Heart right ventricle (tissue), 16 donors: ENCODE measurements at regions not wholly inside any gene's neighbourhood (a gene's known extent, or its start where the extent isn't known, plus 50 kb on each side); places are given as distances from the start of the nearest gene placed in this dataset.

Experiments used
- ATAC-seq, 8 donors: fragments of 200-7000 bp; cut with Tn5 transposase; one replicate each; pipeline ENCODE4 v1.9.1; 2020; ENCODE audit warnings: mild to moderate bottlenecking in 8 of 8, moderate library complexity in 8 of 8, moderate number of reproducible peaks in 1 of 8
- DNase-seq, 2 donors: peaks; one replicate each; pipeline ENCODE4 v3.0.0-alpha.2; 2020
- H3K27ac ChIP-seq, 10 donors: fragments of 200-600 bp; sonication (generic) in 2 of 10; one replicate each; pipeline versions ENCODE4 v1.5.0 to v1.8.0; 2020 to 2022; ENCODE audit warnings: mild to moderate bottlenecking in 3 of 10
- H3K27me3 ChIP-seq, 7 donors: fragments of 200-600 bp; one replicate each; pipeline ENCODE4 v1.8.0; 2021 to 2022; ENCODE audit warnings: mild to moderate bottlenecking in 2 of 7
- H3K36me3 ChIP-seq, 9 donors: fragments of 200-600 bp; sonication (generic) in 1 of 9; one replicate each; pipeline versions ENCODE4 v1.5.0 to v1.8.0; 2020 to 2022; ENCODE audit warnings: mild to moderate bottlenecking in 2 of 9
- H3K4me1 ChIP-seq, 9 donors: fragments of 200-600 bp; sonication (generic) in 1 of 9; one replicate each; pipeline versions ENCODE4 v1.5.0 to v1.8.0; 2020 to 2022; ENCODE audit warnings: mild to moderate bottlenecking in 4 of 9
- H3K4me3 ChIP-seq, 10 donors: fragments of 200-600 bp; sonication (generic) in 2 of 10; one replicate each; pipeline versions ENCODE4 v1.5.0 to v1.8.0; 2020 to 2022; ENCODE audit warnings: mild to moderate bottlenecking in 7 of 10, moderate library complexity in 2 of 10
- H3K9me3 ChIP-seq, 11 donors: fragments of 200-600 bp in 10 of 11; sonication (generic) in 2 of 11; one replicate each; pipeline versions ENCODE4 v1.5.0 to v1.8.0; 2013 to 2022; ENCODE audit warnings: mild to moderate bottlenecking in 2 of 11, control low read depth in 1 of 11, moderate library complexity in 1 of 11
- CTCF ChIP-seq, 9 donors: fragments of 200-600 bp; sonication (generic) in 2 of 9; IDR thresholded peaks; one replicate each; pipeline versions ENCODE4 v1.5.0 to v1.8.0; 2021 to 2022; ENCODE audit warnings: antibody characterized with exemption in 9 of 9, mild to moderate bottlenecking in 5 of 9, moderate library complexity in 1 of 9
- WGBS, 2 donors: extraction: QIAGEN DNeasy Blood & Tissue Kit; methylation state at CpG; one replicate each; pipeline ENCODE4 v1.1.7; 2013; ENCODE audit warnings: inconsistent platforms in 1 of 2; 5-methylcytosine and 5-hydroxymethylcytosine counted together
- intact Hi-C, 10 donors: fragments of 100-400 bp; cut with DNase I; formaldehyde crosslinking; loops; one replicate each; pipeline versions ENCODE4 v1.11.1 to v1.14.2; 2022
- donor health status: Arrhythmogenic right ventricular cardiomyopathy.
- donor health status: ischemic (EF 13 %, LVEDD 7.1; RV severe dilation, severe dysfunction).
- donor health status: healthy with polysubstance abuse.
- donor health status: DM: no; HTN: yes; CAD: no.
- donor health status: DM: no; HTN: no; CAD: no.
- donor health status: ischemic (EF 25% LVEDD 6.9; RV normal size, moderate dysfunction).
- donor health status: ischemic (EF 25% LVEDD 5.7; RV mildly dilated, moderate dysfunction).
- donor health status: healthy.
- donor health status: DM: yes; HTN: yes; CAD: no.
- donor health status: Ischemic cardiomyopathy.
- donor health status: ischemic (EF 35%, LVEDD 5.7; RV mildly dilated, moderate dysfunction).
- donor health status: nonischemic (EF 11% LVEDD 7.7; RV severe dilation, severe dysfunction).
- donor health status: DM: yes; HTN: yes; CAD: no.
- donor health status: PGD.
- donor health status: ischemic (EF 29% LVEDD 5.4; RV normal size, mild dysfunction).
- donor health status: nonischemic (EF 23%, LVEDD 6.1; RV moderate dilation, normal function).

- intact Hi-C loops: no loop called here
- no peak for TF ChIP-seq CTCF (IDR thresholded peaks at IDR 0.05)
- no peak for ATAC-seq
- no peak overlapping the region for H3K27ac ChIP-seq
- WGBS, 2 donors: 48 to 51% methylated on average over 3 of the region's 3 CpGs
- DNase-seq: no peak
- H3K9me3 ChIP-seq: peaks cover 0 to 10% (median 0%) of the 10 kb centered on the region in 11 donors
- H3K4me1 ChIP-seq: no peaks in the 10 kb centered on the region
- no peak overlapping the region for H3K4me3 ChIP-seq
- H3K36me3 ChIP-seq: no peaks in the 10 kb centered on the region
- no peaks in the 10 kb centered on the region for H3K27me3 ChIP-seq
Observed at GRCh38 chr4:166662266-166662843, 571.9 kb downstream of the SPOCK3 start.

- no peak overlapping the region for H3K27ac ChIP-seq
- H3K36me3 ChIP-seq: no peaks in the 10 kb centered on the region
- no peak overlapping the region for H3K4me3 ChIP-seq
- ATAC-seq (no peak), DNase-seq (no peak)
- no peaks in the 10 kb centered on the region for H3K4me1 ChIP-seq
- 21 to 24% methylated on average over 1 of the region's 1 CpG for WGBS, 2 donors
- no peaks in the 10 kb centered on the region for H3K27me3 ChIP-seq
- TF ChIP-seq CTCF (IDR thresholded peaks at IDR 0.05): no peak
- peaks cover 0 to 9% (median 0%) of the 10 kb centered on the region in 11 donors for H3K9me3 ChIP-seq
- intact Hi-C loops: no loop called here
Observed at GRCh38 chr4:166670341-166670740, 564.0 kb downstream of the SPOCK3 start.

GRCh38 chr4:166673911-166674310 is 560.4 kb downstream of the SPOCK3 start:
- WGBS, 2 donors: 86 to 94% methylated on average over 1 of the region's 1 CpG
- no peak for TF ChIP-seq CTCF (IDR thresholded peaks at IDR 0.05)
- H3K4me3 ChIP-seq: no peak overlapping the region
- intact Hi-C loops: no loop called here
- DNase-seq (no peak), ATAC-seq (no peak)
- H3K9me3 ChIP-seq: peaks cover 0 to 9% (median 0%) of the 10 kb centered on the region in 11 donors
- no peaks in the 10 kb centered on the region for H3K36me3 ChIP-seq
- H3K4me1 ChIP-seq: no peaks in the 10 kb centered on the region
- no peaks in the 10 kb centered on the region for H3K27me3 ChIP-seq
- H3K27ac ChIP-seq: no peak overlapping the region

- intact Hi-C loops: no loop called here
- H3K9me3 ChIP-seq: peaks cover 0 to 9% (median 0%) of the 10 kb centered on the region in 11 donors
- H3K27me3 ChIP-seq: no peaks in the 10 kb centered on the region
- DNase-seq: no peak
- H3K27ac ChIP-seq: no peak overlapping the region
- no peak for TF ChIP-seq CTCF (IDR thresholded peaks at IDR 0.05)
- H3K4me1 ChIP-seq: no peaks in the 10 kb centered on the region
- H3K36me3 ChIP-seq: no peaks in the 10 kb centered on the region
- ATAC-seq: no peak
- 65% methylated on average over 4 of the region's 4 CpGs for WGBS, 2 donors
- no peak overlapping the region for H3K4me3 ChIP-seq
Observed at GRCh38 chr4:166675411-166675810, 558.9 kb downstream of the SPOCK3 start.
